GM20431 (cell line): ENCODE measurements at regions not wholly inside any gene's neighbourhood (a gene's known extent, or its start where the extent isn't known, plus 50 kb on each side); places are given as distances from the start of the nearest gene placed in this dataset.

Experiments
- in situ Hi-C: fragments of 300-500 bp; cut with MseI, MboI; formaldehyde crosslinking; loops from one replicate; pipeline ENCODE4 v1.15.0; 2020; ENCODE audit warnings: low sequenced_read_pairs; ENCODE audit not compliant: unreplicated experiment

- in situ Hi-C loops: no loop called here
Observed at GRCh38 chr5:174229514-174230370, 184.2 kb downstream of the NSG2 start.

DNA sequence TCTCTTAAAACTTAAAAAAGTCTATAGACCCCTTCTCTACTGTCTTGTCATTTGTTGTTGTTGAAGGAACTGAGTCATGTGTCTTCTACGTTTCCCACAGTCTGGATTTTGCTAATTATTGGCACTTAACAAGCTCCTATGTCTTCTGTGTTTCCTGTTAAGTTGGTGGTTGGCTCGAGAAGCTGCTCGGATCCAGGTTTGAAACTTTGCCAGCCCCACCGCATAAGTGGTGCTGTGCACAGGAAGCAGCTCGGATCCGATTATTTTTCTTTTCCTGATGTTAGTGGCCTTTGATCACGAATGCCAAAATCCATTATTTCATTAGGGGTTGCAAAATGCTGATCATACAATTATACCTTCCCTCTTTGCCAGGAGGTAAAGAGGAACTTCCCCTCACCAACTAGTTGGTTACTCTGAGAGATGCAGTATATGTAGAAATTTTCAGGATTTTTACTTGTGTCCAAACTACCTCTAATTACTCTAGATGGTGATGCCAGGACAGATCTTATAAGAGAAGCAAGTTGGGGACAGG is 186.5 kb downstream of the NSG2 start:
- in situ Hi-C loops: no loop called here

DNA sequence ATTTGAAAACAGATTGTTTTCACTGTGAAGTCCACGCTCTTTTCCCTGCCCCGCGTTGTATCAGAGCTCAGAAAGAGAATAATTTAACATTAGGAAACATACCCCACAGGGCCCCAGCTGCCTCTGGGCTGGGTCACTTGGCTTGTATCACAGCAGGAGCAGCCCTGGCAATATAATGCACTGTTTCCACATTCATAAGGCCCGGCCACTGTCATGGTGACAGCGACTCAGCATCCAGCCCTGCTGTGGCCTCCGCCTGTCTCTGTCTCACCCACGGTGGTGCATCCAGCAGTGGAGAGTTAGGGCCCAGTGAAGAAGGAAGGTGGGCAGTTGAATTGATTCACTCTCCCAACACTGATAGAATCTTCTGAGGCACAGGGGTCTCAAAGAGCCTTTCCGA is 188.9 kb downstream of the NSG2 start:
- in situ Hi-C loops: no loop called here

DNA sequence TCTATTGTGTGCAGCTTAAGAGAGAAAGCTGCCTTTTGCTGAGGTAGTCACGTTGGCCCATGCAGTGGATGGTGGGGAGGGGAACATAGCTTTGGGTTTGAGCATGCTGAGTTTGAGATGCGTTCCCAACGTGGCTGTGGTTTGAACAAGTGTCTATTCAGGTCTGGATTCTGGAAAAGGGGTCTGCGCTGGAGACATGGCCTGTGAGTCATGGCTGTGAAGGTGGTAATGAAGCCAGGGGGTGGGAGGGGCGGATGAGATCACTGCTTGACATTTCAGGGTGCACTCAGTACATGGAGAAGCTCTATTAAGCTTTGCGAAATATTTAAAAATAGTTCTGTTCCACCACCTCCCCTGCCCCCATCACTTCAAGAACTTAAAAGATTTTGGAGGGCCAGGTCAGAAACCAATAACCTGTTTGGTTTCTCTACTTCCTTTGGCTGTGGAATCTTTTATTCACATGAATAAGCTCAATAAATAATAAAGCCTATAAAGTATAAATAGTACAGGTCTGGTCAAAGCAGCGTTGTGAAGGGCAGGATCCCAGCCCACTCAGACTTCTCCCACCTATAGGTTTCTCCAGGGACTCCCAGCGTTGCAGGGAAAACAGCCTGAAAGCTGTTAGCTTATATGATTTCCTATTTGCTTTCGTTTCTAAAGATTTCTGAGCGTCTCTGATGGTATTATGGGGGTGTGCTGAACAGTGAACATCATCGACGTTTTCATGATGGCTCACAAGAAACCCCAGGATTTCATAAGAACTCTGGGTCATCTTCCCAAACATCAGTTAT is 189.9 kb downstream of the NSG2 start:
- in situ Hi-C loops: no loop called here

DNA sequence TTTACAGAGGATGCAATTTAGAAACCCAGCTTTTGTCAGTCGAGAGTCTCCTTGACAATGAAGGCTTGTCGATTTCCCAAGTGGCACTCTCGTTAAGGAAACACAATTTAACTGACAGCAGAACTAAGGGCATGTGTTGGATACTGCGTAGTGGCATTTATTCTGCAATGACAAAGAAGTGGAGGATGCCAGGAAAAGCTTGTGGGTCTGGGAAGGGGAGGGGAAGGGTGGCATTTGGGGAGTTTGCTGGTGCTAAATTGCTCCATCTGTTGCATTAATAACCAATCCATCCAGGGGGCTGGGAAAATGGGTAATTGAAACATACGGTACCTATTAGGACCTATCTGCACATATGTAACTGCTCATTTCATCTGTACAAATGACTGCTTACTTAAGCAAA is 190.6 kb downstream of the NSG2 start:
- in situ Hi-C loops: no loop called here

DNA sequence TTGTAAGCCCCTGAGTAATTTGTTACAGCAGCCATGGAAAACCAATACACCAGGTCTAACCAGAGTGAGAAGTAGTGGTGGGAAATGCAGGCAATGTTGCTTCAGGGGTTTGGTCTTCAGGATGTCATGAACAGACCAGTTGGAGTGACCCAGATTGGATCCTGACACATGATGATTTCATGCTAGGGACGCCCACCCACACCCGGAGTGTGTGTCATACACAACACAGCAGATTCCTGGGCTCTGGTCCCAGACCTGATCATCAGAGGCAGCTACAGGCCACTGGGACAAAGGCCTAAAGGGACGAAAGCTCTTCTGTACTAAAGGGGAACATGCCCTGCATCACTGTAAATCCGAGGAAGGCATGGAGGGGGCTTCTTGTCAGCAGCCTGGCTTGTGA is 194.2 kb downstream of the NSG2 start:
- in situ Hi-C loops: no loop called here

- in situ Hi-C loops: no loop called here
Observed at GRCh38 chr5:174242573-174242972, 197.1 kb downstream of the NSG2 start.

- in situ Hi-C loops: no loop called here
Observed at GRCh38 chr5:174243904-174244303, 198.4 kb downstream of the NSG2 start.

- in situ Hi-C loops: no loop called here
Observed at GRCh38 chr5:174245516-174246075, 200.1 kb downstream of the NSG2 start.

- in situ Hi-C loops: no loop called here
Observed at GRCh38 chr5:174246743-174247142, 201.2 kb downstream of the NSG2 start.

- in situ Hi-C loops: no loop called here
Observed at GRCh38 chr5:174247301-174247700, 201.8 kb downstream of the NSG2 start.

GRCh38 chr5:174251305-174252000 is 205.9 kb downstream of the NSG2 start:
- in situ Hi-C loops: no loop called here

GRCh38 chr5:174252121-174252520 is 206.6 kb downstream of the NSG2 start:
- in situ Hi-C loops: no loop called here

- in situ Hi-C loops: no loop called here
Observed at GRCh38 chr5:174259696-174260420, 214.4 kb downstream of the NSG2 start.

- in situ Hi-C loops: no loop called here
Observed at GRCh38 chr5:174271316-174271715, 225.8 kb downstream of the NSG2 start.

DNA sequence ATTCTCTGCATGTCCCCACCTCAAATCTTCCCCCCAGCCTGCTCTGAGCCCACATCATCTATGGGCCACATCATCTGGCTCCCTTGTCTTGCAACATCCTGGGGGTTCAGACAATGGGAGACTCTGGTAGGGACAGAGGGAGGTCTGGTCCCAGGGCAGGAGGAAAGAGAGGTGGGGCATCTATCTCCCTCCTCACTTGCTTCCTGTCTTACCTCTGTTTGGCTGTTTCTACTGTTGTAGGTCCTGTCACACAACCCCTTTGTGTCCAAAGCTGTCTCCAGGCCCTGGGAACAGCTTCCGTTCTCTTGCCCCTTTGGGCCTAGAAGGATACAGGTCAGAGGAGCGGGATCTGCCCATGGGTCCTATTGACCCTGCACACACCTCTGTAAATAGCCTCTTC is 227.2 kb downstream of the NSG2 start:
- in situ Hi-C loops: no loop called here

- in situ Hi-C loops: no loop called here
Observed at GRCh38 chr5:174273325-174273724, 227.8 kb downstream of the NSG2 start.

DNA sequence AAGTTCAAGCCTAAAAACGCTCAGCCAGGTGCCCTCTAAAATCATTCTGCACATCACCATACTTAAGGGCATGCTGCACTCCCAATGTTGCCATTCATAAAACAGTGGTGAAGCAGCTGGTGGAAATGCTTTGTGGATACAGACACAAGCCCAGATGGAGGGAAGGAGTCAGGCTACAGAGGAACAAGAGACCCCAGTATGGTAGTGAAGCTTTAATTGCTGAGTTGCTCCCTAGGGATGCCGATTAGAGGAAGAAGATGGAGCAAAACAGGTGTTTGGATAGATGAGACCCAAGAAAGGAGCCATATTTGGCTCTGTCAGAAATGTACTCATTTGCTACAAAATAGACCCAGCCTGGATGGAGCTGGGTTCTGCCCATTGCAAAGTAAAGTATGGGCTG is 230.5 kb downstream of the NSG2 start:
- in situ Hi-C loops: no loop called here

DNA sequence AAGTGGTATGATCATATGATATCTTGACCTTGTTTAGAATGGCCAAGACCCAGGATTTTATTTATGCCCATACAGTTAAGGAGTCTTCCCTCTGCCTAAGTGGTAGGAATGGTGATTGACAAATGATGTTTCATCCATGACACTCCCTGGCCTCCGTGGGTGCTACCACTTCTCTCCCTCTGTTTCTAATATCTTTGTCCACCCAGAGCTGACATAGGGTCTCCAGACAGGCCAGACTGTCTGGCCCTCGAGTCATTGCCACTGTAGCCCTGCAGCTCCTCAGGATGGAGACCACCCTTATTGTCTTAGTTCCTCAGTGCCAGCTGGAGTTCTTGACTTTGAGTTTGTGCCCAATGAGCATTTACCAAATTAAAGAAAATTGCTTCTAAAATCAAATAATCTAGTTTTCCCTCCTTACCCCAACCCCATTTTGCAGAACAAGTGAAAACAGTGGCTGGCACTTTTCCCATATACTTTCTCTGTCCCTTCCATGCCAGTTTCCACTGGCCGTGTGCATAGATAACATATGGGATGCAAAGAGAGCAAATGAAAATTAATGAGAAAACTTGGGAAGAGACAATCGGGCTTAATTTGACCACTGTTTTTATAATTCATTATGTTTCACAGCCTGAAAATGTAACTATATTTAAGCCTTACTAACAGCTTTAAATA is 235.7 kb downstream of the NSG2 start:
- in situ Hi-C loops: no loop called here
